ENCODE measurements at regions not wholly inside any gene's neighbourhood (a gene's known extent, or its start where the extent isn't known, plus 50 kb on each side); places are given as distances from the start of the nearest gene placed in this dataset.

DNA sequence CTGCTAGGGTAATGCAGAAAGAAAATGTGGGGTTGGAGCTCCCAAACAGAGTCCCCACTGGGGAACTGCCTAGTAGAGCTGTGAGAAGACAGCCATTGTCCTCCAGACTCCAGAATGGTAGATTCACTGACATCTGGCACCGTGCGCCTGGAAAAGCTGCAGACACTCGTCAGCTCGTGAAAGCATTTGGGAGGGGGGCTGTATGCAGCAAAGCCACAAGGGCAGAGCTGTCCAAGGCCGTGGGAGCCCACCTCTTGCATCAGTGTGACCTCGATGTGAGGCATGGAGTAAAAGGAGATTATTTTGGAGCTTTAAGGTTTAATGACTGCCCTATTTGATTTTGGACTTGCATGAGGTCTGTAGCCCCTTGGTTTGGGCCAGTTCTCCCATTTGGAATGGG is 242.9 kb downstream of the VGLL3 start:
- no peak for DNase-seq (ENCODE audit: low read depth)
- TF ChIP-seq, protein P1, sequence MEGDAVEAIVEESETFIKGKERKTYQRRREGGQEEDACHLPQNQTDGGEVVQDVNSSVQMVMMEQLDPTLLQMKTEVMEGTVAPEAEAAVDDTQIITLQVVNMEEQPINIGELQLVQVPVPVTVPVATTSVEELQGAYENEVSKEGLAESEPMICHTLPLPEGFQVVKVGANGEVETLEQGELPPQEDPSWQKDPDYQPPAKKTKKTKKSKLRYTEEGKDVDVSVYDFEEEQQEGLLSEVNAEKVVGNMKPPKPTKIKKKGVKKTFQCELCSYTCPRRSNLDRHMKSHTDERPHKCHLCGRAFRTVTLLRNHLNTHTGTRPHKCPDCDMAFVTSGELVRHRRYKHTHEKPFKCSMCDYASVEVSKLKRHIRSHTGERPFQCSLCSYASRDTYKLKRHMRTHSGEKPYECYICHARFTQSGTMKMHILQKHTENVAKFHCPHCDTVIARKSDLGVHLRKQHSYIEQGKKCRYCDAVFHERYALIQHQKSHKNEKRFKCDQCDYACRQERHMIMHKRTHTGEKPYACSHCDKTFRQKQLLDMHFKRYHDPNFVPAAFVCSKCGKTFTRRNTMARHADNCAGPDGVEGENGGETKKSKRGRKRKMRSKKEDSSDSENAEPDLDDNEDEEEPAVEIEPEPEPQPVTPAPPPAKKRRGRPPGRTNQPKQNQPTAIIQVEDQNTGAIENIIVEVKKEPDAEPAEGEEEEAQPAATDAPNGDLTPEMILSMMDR (conservative IDR thresholded peaks at IDR 0.05; ENCODE audit: low read depth, low read length), result no peak
- no peak overlapping the region for H3K4me3 ChIP-seq (ENCODE audit: low read depth, low read length)

- TF ChIP-seq, protein P1 (conservative IDR thresholded peaks at IDR 0.05; ENCODE audit: low read depth, low read length), result no peak
- no peak overlapping the region for H3K4me3 ChIP-seq (ENCODE audit: low read depth, low read length)
- no peak for DNase-seq (ENCODE audit: low read depth)
Observed at GRCh38 chr3:86744051-86744450, 246.9 kb downstream of the VGLL3 start.

GRCh38 chr3:86743233-86743632 is 247.7 kb downstream of the VGLL3 start:
- H3K4me3 ChIP-seq (ENCODE audit: low read depth, low read length), result no peak overlapping the region
- DNase-seq (ENCODE audit: low read depth), result no peak
- TF ChIP-seq, protein P1 (conservative IDR thresholded peaks at IDR 0.05; ENCODE audit: low read depth, low read length), result no peak

DNA sequence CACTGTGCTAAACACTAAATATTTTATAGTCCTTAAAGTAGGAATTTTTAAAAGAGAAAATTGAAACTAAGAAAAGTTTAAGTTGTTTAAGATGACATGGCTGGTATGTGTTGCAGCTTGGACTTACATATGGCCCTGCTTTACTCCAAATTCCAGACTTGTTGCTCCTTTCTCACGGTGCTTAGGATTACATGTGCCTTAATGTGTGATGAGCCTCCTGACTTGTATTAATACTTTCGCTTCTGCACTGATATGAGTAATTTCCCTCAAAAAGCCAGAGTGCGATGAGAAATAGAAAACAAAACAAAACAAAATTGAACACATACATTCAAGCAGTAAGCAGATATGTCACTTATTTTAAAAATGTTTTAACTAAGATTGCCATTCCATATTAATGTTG is 250.2 kb downstream of the VGLL3 start:
- H3K4me3 ChIP-seq (ENCODE audit: low read depth, low read length), result no peak overlapping the region
- TF ChIP-seq, protein P1 (conservative IDR thresholded peaks at IDR 0.05; ENCODE audit: low read depth, low read length), result no peak
- DNase-seq (ENCODE audit: low read depth), result no peak

DNA sequence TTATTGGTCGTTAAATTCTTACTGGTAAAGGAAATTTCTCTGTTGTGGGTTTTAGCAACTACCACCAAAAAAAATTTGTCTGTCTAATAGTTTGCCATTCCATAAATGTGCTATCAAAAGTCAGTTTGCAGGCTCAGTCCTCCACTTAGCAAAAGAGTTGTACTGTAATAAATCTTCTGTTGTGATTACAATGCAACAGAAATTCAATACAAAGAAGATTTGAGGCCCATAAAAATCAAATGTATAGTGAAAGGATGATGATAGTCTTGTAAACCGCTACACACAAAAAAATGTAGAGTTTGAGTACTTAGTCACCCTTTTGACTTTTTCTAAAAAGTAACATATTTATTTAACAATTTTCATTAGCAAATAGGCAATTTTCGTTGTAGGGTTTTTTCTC is 251.7 kb downstream of the VGLL3 start:
- no peak for DNase-seq (ENCODE audit: low read depth)
- no peak overlapping the region for H3K4me3 ChIP-seq (ENCODE audit: low read depth, low read length)
- TF ChIP-seq, protein P1 (conservative IDR thresholded peaks at IDR 0.05; ENCODE audit: low read depth, low read length), result no peak

- TF ChIP-seq, protein P1 (conservative IDR thresholded peaks at IDR 0.05; ENCODE audit: low read depth, low read length), result no peak
- no peak for DNase-seq (ENCODE audit: low read depth)
- no peak overlapping the region for H3K4me3 ChIP-seq (ENCODE audit: low read depth, low read length)
Observed at GRCh38 chr3:86738684-86739083, 252.3 kb downstream of the VGLL3 start.

GRCh38 chr3:86737517-86737916 is 253.4 kb downstream of the VGLL3 start:
- no peak for DNase-seq (ENCODE audit: low read depth)
- no peak overlapping the region for H3K4me3 ChIP-seq (ENCODE audit: low read depth, low read length)
- TF ChIP-seq, protein P1 (conservative IDR thresholded peaks at IDR 0.05; ENCODE audit: low read depth, low read length), result no peak
